ENCODE measurements at regions not wholly inside any gene's neighbourhood (a gene's known extent, or its start where the extent isn't known, plus 50 kb on each side); places are given as distances from the start of the nearest gene placed in this dataset.

DNA sequence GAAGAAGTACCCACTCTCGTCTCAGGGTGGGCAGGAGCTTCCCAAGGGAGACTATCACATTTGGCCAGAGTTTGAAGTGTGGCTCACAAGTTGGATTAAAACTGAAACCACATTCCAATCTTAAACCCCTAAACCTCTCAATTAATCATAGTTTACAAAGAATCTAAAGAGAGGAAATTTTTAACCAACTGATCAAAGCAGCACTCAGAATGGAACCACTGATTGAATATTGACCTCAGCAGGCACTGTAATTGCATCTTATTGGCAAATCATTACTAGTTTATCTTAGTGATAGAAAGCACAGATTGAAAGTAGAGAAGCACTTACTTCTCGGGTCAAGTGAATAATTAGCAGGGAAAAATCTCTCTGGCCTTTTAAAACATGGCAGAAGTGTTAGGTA is 491.6 kb downstream of the TOX3 start:
- no peak overlapping the region for H3K4me3 ChIP-seq (ENCODE audit: low read depth, low read length)
- DNase-seq (ENCODE audit: low read depth): no peak
- TF ChIP-seq, protein P1, sequence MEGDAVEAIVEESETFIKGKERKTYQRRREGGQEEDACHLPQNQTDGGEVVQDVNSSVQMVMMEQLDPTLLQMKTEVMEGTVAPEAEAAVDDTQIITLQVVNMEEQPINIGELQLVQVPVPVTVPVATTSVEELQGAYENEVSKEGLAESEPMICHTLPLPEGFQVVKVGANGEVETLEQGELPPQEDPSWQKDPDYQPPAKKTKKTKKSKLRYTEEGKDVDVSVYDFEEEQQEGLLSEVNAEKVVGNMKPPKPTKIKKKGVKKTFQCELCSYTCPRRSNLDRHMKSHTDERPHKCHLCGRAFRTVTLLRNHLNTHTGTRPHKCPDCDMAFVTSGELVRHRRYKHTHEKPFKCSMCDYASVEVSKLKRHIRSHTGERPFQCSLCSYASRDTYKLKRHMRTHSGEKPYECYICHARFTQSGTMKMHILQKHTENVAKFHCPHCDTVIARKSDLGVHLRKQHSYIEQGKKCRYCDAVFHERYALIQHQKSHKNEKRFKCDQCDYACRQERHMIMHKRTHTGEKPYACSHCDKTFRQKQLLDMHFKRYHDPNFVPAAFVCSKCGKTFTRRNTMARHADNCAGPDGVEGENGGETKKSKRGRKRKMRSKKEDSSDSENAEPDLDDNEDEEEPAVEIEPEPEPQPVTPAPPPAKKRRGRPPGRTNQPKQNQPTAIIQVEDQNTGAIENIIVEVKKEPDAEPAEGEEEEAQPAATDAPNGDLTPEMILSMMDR (IDR thresholded peaks at IDR 0.05; ENCODE audit: insufficient read depth, low read depth, low read length): no peak

DNA sequence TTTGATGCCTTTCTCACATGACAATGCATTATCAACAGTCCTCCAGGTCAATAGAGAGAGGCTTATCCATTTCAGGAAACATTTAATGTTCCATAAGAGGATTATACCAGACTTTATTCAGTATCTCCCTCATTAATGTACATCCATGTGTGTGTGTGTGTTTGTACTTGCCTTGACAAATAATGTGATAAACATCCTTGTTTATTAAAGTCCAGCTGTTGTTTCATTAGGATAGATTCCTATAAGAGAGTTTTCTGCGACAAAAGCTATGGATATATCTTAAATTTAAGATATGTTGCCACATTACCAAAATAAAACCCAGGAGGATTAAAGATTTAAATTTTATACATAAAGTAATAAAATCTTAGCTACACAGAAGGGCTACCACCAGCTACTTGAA is 492.6 kb downstream of the TOX3 start:
- TF ChIP-seq, protein P1 (IDR thresholded peaks at IDR 0.05; ENCODE audit: insufficient read depth, low read depth, low read length): no peak
- H3K4me3 ChIP-seq (ENCODE audit: low read depth, low read length): no peak overlapping the region
- DNase-seq (ENCODE audit: low read depth): no peak

DNA sequence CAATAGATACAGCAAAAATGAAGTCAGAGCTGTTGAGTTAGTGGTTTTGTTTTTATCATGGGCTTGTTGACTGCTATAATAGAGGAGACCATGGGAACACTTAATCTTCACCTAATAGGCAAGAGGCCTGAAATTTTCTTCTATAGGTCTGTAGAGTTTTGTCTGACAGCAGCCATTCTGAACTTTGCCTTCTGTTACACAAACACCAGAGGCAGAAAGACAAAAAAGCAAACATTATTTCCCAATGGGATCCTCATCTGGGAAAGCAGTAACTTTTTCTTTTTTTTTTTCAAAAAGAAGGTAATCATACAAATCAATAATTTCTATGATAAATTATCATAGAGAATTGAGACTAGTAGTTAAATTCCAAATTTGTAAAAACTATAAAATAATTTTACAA is 494.1 kb downstream of the TOX3 start:
- TF ChIP-seq, protein P1 (IDR thresholded peaks at IDR 0.05; ENCODE audit: insufficient read depth, low read depth, low read length): no peak
- DNase-seq (ENCODE audit: low read depth): no peak
- no peak overlapping the region for H3K4me3 ChIP-seq (ENCODE audit: low read depth, low read length)

DNA sequence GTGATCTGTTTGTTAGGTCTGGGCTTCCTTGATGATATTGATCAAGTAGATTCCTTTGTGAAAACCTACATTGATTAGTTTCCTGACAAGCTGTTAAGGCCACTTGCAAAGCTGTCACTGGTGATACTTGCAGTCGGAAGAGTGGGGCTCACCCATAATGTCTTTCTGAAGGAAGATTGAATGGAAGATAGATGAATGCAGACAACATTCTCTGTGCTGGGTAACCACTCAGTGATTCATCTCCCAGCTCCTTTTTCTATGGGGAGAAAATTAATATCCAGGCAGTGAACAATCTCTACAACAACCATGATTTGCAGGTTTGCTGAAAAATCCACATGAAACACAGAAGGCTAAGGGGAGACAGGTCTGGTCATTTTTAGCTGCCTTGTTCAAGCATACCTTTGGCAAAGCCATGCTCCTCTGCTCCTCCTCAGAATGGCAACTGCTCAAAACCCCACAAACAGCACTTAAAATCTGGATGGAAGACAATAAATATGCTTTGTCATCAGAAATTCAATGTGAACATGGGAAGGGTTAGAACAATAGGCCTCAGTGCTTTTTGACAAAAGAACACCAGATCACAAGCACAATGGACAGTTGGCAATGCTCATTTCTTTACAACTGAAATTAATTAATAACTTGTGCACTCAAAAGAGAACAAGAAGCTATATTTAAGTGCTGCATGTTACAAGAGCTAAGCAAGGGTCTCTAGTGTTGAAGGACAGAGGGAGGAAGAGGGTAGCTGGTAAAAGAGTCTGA is 495.4 kb downstream of the TOX3 start:
- TF ChIP-seq, protein P1 (IDR thresholded peaks at IDR 0.05; ENCODE audit: insufficient read depth, low read depth, low read length): no peak
- no peak for DNase-seq (ENCODE audit: low read depth)
- no peak overlapping the region for H3K4me3 ChIP-seq (ENCODE audit: low read depth, low read length)

DNA sequence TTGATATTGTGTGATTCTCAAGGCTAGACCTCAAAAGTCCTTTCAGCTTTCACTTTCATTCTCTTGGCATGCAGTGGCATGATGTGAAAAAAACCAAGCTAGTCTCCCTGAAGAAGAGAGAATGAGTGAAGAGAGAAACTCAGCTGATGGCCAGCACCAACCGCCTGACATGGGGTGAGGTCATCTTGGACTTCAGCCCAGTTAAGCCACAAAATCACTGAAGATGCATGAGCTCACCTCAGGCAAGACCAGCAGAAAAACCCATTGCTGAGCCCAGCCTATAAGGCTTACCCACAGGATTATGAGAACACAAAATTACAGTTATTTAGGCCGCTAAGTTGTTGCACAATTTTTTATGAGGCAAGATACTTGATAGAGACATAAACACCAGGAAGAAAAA is 496.5 kb downstream of the TOX3 start:
- peak; percentile 17 for DNase-seq (ENCODE audit: low read depth)
- H3K4me3 ChIP-seq (ENCODE audit: low read depth, low read length): no peak overlapping the region
- TF ChIP-seq, protein P1 (IDR thresholded peaks at IDR 0.05; ENCODE audit: insufficient read depth, low read depth, low read length): no peak

DNA sequence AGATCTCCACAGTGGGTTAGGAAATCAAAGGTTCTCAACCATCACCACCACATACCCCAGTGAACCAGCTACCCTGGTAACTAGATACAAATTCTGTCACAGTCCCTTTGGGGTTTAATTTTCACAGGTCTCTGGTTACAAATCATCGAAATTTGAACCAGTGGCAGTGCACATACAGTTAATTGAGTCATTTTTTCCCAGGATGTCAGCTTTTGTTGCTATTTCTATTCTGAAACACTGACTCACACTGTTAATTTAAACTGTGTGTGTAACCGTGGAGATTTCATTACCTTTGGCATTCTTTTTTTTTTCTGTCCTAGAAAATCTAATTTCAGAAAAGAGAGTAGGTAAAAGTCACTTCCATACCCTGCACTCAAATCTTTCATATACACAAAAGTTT is 511.5 kb downstream of the TOX3 start:
- no peak for DNase-seq (ENCODE audit: low read depth)
- H3K4me3 ChIP-seq (ENCODE audit: low read depth, low read length): no peak overlapping the region
- TF ChIP-seq, protein P1 (IDR thresholded peaks at IDR 0.05; ENCODE audit: insufficient read depth, low read depth, low read length): no peak

DNA sequence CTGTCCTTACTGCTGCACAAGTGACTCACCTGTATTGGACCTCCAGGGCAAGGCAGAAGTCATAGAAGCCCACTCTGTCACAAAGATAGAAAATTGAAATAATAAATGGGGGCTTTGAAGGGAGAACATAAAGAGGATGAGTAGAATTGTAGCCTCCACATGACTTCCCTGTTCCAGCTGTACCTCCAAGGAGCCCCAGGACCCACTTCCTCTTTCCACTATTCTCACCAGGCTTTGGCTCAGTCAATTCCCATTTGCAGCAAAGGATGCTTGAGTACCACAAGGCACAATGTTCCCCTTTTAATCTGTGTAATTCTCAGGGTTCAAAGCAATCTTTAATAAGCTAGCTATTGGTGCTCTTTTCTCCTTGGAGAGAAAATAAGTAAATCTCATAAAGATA is 512.1 kb downstream of the TOX3 start:
- no peak overlapping the region for H3K4me3 ChIP-seq (ENCODE audit: low read depth, low read length)
- TF ChIP-seq, protein P1 (IDR thresholded peaks at IDR 0.05; ENCODE audit: insufficient read depth, low read depth, low read length): no peak
- DNase-seq (ENCODE audit: low read depth): no peak
